Inferior parietal cortex (tissue), 1 donor: ENCODE measurements at regions not wholly inside any gene's neighbourhood (a gene's known extent, or its start where the extent isn't known, plus 50 kb on each side); places are given as distances from the start of the nearest gene placed in this dataset.

Experiments used
- DNase-seq: peaks from one replicate; pipeline ENCODE4 v3.0.0-alpha.2; 2016; ENCODE audit errors: extremely low spot score

- no peak for DNase-seq
Measured at GRCh38 chr10:129005804-129006203, 461.2 kb upstream of the MGMT start.

- DNase-seq, result no peak
Measured at GRCh38 chr10:129018511-129018910, 448.5 kb upstream of the MGMT start.

- no peak for DNase-seq
Measured at GRCh38 chr10:129020651-129021330, 446.2 kb upstream of the MGMT start.

DNA sequence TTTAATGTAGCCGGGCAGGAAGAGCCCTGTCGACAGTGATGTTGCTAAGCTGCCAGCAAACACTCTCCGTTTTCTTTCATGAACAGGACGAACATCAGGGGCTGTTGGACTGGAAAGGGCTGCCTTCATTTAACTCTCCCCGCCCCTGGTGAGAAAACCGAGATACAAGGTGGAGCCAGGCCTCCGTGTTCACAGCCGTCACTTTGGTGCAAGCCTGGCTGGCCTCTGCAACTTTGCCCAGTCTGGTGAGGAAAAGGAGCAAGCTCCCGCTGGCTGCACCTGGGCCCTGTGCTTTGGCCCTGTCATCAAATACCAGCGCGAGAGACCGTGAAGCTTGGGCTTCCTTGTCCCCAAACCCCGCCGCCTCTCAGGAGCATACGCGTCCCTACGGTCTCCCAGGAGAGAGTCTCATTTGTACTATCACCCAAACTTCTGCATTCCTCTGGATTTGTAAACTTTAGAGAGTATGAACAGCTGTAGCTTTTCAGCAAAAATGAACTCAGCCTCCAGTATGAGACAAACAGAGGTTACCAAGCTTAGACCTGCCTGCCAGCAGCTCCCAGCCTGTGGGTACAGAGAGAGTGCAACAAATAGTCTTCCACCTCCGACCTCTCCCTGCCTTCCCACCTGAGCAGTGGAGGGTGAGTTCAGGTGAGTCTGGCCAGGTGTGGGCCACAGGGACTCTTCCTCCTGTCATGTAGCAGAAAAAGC lies 445.3 kb upstream of the MGMT start:
- DNase-seq, result no peak

DNA sequence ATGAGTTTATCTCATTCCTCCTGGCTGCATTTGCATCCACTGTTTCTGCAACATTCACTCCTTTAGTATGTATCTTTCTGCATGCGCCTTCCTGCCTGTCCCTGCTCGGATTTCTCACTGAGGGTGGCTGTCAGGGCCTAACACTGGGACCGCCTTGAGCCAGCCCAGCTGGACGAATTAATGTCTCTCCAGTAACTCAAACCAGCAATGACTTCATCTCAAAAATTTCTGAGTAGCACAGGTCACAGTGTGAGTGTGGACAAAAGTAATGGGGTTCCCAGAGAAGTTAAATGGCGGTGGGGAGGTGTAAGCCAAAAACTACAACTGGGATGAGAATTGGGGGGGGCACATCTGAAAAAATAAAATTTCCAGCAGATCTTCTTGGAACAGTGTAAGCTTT lies 444.0 kb upstream of the MGMT start:
- DNase-seq, result no peak

DNA sequence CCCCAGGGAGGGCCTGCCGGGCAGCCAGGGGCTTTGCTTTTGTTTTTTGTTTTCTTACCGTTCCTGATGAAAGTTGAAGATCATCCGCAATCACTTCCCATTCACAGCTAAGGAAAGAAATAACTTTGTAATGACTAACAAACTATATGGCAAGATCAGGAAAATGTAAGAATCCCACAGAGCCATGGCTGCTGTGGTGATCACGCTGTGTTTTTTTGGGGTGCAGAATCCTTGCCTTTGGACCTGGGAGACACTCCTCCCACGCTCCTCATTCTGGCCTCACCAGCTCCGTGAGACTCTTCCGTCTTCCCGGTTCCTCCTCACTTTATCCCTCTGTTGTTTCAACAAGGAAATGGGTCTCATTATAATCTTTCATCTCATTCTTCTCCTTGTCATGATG lies 443.0 kb upstream of the MGMT start:
- no peak for DNase-seq

DNA sequence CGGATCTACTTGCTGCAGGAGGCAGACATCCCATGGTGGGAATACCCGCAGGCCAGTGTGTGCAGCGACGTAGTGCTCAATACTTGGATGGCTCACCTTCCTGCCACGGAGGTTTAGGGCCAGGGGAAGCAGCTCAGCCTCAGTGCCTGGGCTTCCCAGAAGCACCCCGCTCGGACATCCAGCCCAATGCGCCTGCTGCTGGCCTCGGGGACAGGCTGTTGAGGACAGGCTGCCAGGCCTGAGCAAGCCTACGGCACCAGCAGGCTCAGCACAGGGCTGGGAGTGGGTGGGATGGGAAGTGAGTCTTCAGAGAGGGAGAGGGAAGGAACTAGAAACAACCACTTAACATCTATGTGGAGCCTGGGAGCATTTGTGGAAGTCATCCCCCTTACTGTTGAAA lies 441.3 kb upstream of the MGMT start:
- DNase-seq, result no peak

GRCh38 chr10:129027906-129028305 lies 439.1 kb upstream of the MGMT start:
- no peak for DNase-seq

GRCh38 chr10:129028451-129028850 lies 438.6 kb upstream of the MGMT start:
- no peak for DNase-seq

DNA sequence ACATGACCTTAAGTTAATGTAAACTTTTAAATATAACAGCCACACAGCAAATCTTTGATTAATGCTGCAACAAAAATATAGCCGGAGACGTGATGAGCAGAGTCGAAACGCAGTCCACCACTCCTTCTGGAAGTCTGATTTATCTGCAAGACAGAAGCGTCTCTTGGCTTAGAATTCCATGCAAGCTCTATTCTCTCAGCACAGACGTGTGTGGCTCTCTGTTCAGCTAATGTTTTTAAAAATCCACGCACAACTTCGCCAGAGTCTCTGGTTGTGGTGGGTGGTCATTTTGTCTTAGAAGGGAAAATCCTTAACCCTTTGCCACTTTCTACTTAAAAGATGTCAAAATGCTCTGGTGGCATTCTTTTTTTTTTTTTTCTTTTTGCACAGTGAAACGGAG lies 438.0 kb upstream of the MGMT start:
- no peak for DNase-seq

DNA sequence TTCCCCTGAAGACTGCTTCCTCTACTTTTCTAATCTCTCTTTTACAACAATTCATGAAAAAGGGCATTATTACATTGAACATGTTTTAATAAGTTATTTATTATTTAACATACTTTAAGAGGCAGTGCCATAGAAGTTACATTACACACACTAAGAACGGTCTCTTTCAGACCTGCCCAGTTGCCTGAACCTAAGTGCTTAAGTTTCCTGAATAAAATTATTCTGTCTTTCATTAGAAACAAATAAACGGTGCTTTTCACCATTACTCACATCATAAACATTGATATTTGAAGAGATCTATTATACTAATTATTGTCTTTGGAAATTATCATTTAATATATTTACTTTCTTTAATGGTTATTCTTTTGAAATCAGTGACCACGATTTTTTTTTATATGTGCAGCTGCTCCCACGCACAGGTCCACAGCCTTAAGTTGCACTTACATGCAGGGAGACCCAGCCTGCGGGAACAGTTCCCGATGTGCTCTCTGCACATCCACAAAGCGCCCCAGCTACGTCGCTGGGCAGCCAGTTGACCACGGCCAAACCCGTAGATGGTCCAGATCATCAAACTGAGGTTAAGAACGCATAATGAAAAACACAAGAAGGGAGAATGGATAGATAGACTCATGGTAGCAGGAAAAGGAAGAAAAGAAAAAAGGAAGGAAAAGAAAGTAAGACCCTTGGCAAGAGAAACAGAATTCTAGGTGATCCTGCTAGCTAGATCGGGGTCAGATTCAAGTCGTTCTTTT lies 437.0 kb upstream of the MGMT start:
- no peak for DNase-seq

GRCh38 chr10:129030603-129030895 lies 436.5 kb upstream of the MGMT start:
- DNase-seq, result no peak

DNA sequence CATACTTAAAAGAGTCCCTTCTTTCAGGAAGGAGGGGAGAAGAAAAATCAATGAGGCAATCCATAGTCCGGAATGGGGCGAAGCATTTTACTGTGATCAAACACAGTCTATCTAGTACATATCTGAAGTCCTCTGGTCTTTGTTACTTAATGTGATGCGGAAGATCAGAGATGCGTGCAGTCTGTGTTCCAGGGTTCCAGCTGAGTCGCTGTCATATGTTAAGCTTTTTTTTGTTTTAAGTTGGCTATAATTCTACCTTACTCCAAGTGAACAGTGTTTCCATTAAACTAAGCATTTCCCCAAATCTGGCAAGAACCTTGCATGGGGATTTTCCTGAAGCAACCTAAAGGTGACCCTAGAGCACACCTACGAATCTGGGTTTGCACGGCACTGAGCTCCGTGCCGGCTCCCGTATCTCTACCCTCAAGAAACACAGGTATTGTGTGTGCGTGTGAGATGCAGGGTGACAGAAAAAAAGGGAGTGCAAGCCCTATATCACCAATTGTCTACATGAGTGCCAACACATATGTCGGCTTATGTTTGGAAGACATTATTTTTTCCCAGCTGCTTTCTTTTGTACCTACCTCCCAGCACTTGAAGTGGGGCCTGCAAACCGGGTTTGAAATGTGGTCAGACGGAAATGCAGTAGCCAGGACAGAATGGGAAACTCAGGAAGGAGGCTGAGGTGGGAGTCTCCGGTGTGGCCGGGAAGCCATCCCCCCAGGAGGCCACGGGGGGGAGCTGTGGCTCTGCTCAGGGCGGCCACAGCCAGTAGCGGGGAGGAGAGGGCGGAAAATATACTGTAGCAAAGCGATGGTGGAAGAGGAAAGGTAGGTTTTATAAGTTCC lies 435.8 kb upstream of the MGMT start:
- DNase-seq, result peak; percentile 25

GRCh38 chr10:129031844-129032150 lies 435.2 kb upstream of the MGMT start:
- no peak for DNase-seq

GRCh38 chr10:129032372-129033313 lies 434.4 kb upstream of the MGMT start:
- DNase-seq, result no peak

GRCh38 chr10:129033340-129033739 lies 433.7 kb upstream of the MGMT start:
- no peak for DNase-seq

DNA sequence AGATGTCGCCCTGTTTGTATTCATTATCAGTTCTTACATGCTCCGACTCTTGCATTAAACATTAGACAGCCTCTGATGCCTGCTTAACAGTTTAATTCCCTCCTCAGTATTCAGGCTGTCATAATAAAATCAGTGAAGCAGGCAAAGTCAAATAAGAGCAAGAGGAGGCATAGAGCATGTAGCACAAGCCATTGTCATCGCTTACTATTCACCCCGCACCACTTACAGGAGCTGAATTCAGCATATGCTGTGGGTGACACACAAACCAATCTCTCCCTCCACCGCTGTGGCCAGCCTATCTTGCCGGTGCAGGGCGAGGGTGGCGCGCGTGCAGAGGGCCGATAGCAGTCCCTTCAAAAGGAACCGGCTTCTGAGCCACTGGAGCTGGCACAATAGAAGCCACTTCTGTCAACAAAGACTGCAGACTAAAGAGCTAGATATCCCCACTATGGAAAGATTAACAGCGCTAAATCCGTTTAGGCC lies 433.2 kb upstream of the MGMT start:
- no peak for DNase-seq

DNA sequence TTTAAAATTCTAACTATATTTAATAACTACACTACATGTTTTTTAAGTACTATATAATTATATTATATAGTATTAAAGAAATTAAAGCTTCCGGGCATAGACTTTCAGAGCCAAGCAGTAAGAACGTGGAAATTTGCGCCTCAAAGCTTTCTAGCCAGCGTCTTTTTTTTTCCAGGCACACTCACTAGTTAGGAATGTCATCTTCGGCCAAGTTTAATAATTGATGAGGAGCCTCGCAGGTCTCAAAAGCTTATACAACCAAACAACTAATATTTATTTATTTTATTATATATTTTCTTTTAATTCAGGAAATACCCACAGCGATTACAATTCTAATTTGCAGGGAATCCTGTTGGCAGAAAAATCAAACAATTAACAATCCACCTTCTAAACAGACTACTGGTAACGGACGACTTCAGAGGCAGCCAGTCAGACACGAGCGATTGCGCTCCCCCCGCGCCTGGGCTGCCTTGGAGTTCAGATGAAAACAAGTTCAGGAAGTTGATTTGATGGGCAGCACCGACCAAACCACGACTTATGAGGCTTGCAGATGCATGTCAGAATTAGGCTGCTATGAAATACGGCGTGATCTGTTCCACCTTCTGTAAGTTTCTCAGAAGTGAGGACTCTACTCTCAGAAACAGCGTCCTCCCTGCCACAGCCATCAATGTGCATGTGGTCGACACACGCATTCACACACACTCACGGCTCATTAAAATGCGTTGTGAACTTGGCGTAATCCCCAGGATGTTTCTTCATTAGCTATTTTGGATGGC lies 431.8 kb upstream of the MGMT start:
- no peak for DNase-seq

- no peak for DNase-seq
Measured at GRCh38 chr10:129038522-129038921, 428.5 kb upstream of the MGMT start.
